ENCODE measurements at regions not wholly inside any gene's neighbourhood (a gene's known extent, or its start where the extent isn't known, plus 50 kb on each side); places are given as distances from the start of the nearest gene placed in this dataset.

DNA sequence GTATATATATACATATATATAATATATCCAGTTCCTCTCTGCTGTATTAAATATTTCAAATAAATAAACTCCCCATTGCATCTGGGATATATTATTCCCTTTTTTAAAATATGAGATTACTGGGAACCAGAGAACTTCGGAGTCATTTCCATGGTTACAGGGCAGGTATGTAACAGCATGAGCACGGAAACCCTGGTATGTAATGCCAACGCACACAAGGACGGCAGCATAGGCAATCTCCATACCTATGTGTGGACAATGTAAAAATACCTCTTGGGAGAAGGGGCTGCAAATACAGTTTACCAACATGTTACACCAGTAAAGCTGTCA is 62.8 kb downstream of the NUDT10 start:
- no peak for TF ChIP-seq CTCF (IDR thresholded peaks at IDR 0.05)
- no peak for TF ChIP-seq EZH2 (IDR thresholded peaks at IDR 0.05; ENCODE audit: borderline replicate concordance, insufficient read depth, low read depth, low read length, poor library complexity, severe bottlenecking)
